ENCODE measurements at regions not wholly inside any gene's neighbourhood (a gene's known extent, or its start where the extent isn't known, plus 50 kb on each side); places are given as distances from the start of the nearest gene placed in this dataset.
"Not testable (repeated sequence)": the region's sequence is repeated elsewhere in the genome, so short reads cannot be mapped to it uniquely, and the experiment has no call there.

DNA sequence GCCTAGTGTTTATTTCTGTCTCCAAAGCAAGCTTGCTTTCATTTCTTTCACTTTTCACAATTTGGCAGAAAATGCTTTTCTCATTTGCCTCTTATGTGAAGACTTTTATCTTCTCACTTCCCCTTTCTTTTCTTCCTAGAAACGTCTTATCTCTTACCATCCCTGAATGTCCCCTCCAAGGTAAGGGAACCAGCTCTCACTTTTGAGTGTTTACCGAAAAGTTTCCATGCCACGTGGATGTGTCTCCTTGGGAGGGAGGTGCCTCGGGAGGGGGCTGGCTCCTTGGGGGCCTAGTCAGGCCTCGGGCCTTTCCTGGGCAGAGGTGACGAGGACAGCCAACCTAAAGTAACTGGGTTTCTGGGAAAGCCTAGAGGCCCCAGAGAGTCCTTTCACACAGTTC, 127.4 kb downstream of the CD24 start:
- DNase-seq: no peak

DNA sequence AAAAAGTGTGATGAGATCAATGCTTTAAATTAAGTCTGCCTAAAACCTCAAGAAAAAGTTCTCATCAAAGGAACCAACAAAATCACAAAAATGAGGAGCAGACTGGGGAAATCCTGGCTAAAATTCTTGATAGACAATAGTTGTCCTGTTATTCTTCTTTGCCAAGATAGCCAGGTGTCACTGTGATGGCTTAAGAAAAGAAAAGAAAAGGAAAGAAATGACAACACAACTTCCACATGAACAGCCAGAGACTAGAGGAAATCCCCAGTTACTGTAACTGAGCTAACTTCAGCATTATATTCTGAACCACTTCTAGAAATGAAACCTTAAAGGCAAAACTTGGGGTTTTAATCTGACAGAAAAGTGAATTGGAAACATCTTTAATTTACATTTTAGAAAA, 129.6 kb downstream of the CD24 start:
- DNase-seq: no peak

- DNase-seq: no peak
Observed at GRCh38 chr6:106832766-106833510, 141.6 kb downstream of the CD24 start.

DNA sequence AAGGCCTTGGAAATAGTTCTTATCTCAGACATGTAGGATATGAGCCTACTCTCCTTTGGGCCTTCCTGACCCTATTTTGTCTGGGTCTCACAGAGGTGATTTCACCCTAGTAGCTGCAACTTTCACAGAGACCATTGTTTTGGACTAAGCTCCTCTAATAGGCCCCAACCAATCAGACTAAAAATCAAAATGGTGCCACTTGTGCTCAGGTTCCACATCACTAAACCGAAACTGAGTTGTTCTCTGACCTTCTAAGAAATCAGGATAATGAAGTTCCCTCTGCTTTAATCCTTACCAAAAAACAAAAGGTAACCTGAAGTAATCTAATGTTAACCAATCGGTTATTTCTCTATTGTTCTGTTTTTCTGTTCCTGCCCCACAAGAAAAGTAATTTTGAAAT, 143.6 kb downstream of the CD24 start:
- DNase-seq: no peak

DNA sequence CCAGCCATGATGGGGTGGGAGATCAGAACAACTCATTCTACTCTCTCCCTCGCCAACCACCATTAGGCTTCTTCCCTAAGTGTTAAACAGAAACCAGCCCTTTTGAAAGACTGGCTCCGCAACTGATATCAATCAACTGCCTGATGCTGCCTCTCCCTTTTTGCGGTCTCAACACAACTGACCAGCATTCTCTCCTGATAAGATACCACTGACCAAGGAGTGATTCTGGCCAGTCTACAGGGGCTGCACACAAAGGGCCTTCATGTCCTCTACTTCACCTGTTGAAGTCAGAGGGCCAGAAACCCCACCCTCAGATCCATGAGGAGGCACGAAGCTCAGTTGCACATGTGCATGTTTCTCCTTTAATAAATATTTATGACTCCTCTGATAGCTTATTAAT, 145.1 kb downstream of the CD24 start:
- no peak for DNase-seq

- no peak for DNase-seq
Observed at GRCh38 chr6:106827081-106827480, 147.4 kb downstream of the CD24 start.

GRCh38 chr6:106825156-106825555, 149.4 kb downstream of the CD24 start:
- DNase-seq: no peak

- peak; percentile 51 for DNase-seq
Observed at GRCh38 chr6:106823732-106824351, 150.7 kb downstream of the CD24 start.

DNA sequence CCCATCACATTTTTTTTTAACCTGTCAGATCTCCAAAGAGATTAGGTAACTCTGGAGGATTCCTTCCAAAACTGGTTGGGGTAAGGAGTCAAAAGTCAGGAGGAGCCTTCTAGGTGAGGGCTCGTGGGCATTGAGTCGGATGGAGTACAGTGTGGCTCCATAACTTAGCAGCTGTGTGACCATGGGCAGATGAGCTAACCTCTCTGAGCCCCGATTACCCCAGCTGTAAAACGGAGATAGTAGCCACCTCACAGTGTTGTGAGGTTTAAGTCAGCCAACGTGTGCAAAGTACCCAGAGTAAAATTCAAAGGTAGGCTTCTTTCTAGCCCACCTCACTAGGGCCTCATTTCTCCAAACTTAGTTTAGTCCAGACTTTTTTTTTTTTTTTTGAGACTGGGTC, 151.5 kb downstream of the CD24 start:
- no peak for DNase-seq

- DNase-seq: no peak
Observed at GRCh38 chr6:106820412-106820852, 154.1 kb downstream of the CD24 start.

GRCh38 chr6:106811088-106811686, 163.3 kb downstream of the CD24 start:
- no peak for DNase-seq

GRCh38 chr6:106808758-106809157, 165.8 kb downstream of the CD24 start:
- no peak for DNase-seq

- DNase-seq: no peak
Observed at GRCh38 chr6:106807947-106808611, 166.4 kb downstream of the CD24 start.

DNA sequence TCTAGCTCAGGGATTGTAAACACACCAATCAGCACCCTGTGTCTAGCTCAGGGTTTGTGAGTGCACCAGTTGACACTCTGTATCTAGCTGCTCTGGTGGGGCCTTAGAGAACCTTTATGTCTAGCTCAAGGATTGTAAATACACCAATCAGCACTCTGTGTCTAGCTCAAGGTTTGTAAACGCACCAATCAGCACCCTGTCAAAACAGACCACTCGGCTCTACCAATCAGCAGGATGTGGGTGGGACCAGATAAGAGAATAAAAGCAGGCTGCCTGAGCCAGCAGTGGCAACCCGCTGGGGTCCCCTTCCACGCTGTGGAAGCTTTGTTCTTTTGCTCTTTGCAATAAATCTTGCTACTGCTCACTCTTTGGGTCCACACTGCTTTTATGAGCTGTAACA, 168.3 kb downstream of the CD24 start:
- DNase-seq: not testable (repeated sequence)

DNA sequence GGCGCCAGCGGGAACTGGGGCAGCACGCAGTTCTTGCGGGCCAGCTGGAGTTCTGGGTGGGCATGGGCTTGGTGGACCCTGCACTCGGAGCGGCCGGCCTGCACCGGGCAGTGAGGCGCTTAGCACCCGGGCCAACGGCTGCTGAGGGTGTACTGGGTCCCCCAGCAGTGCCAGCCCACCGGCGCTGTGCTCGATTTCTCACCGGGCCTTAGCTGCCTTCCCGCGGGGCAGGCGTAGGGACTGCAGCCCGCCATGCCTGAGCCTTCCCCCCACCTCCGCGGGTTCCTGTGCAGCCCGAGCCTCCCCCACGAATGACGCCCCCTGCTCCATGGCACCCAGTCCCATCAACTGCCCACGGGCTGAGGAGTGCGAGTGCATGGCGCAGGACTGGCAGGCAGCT, 168.8 kb downstream of the CD24 start:
- no peak for DNase-seq

GRCh38 chr6:106804346-106805335, 169.9 kb downstream of the CD24 start:
- no peak for DNase-seq

GRCh38 chr6:106803188-106803587, 171.3 kb downstream of the CD24 start:
- no peak for DNase-seq

GRCh38 chr6:106802139-106802538, 172.4 kb downstream of the CD24 start:
- no peak for DNase-seq

DNA sequence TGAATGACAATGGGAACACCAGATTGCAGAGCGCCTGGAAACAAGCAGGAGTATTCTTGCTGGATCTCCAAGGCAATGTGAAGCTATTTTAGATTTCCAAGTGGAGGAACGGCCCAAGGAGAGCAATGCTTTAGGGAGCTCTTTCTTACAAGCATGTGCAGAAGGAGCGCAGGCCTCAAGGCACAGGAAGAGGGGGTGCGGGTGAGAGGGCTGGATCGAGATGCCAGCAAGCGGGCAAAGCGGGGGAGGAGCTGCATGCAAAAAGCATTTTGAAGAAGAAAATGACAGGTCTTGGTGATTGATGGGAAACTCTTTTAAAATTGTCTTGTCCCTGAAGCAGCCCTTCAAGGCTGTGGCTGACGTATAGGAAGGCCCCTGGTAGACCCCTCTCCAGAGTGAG, 171.9 kb downstream of the QRSL1 start:
- no peak for DNase-seq

GRCh38 chr6:106800379-106800778, 171.0 kb downstream of the QRSL1 start:
- DNase-seq: no peak

GRCh38 chr6:106799031-106799894, 169.9 kb downstream of the QRSL1 start:
- peak; percentile 61 for DNase-seq

Measured in left kidney (tissue), 1 donor.